Brain microvascular endothelial cell (primary cell): ENCODE measurements at regions not wholly inside any gene's neighbourhood (a gene's known extent, or its start where the extent isn't known, plus 50 kb on each side); places are given as distances from the start of the nearest gene placed in this dataset.

ENCODE experiments used
- DNase-seq: peaks from one replicate; pipeline ENCODE4 v3.0.0-alpha.2; 2020
- H3K27ac ChIP-seq: fragments of 250-450 bp; sonication (Bioruptor Pico); 2 replicates; pipeline ENCODE4 v1.5.1; 2020; ENCODE audit warnings: mild to moderate bottlenecking, moderate library complexity
- H3K27me3 ChIP-seq: fragments of 250-450 bp; sonication (Bioruptor Pico); replicated peaks from 2 replicates; pipeline ENCODE4 v1.5.1; 2020; ENCODE audit warnings: mild to moderate bottlenecking
- H3K36me3 ChIP-seq: fragments of 250-450 bp; sonication (Bioruptor Pico); replicated peaks from 2 replicates; pipeline ENCODE4 v1.5.1; 2020; ENCODE audit warnings: mild to moderate bottlenecking
- H3K4me3 ChIP-seq: 2 replicates; pipeline ENCODE4 v1.5.1; 2011; ENCODE audit warnings: low read depth, mild to moderate bottlenecking, control low read depth, low read length, moderate library complexity
- in situ Hi-C: cut with HindIII; loops from 2 replicates; pipeline ENCODE4 v1.10.0; 2017; ENCODE audit warnings: low sequenced_read_pairs, low pct_ligation_motif_present
- TF ChIP-seq, protein P1 (sequence below): IDR thresholded peaks from 2 replicates; pipeline ENCODE4 v1.5.1; 2011; ENCODE audit warnings: low read depth, mild to moderate bottlenecking, moderate library complexity, low read length, control low read depth, inconsistent platforms; ENCODE audit errors: missing control alignments

DNA sequence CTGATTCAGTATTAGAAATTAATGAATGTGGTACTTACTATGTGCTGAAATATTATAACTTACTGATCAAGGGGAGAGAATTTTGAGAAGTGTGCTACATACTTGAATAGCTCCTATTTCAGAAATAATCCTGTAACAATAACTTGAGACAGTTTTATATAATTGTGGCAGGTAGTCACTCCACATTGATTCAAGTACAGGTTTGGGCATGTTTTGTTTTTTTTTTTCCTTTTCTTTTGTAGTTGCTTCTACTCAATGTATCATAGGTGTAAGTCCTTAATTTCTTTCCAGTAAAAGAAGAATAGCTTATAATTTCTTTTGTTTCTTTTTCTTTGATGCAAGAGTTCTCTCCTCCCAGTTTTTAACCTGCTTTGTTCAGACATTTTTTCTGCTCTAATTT lies 86.1 kb upstream of the ADGRL2 start:
- H3K27ac ChIP-seq = no peak overlapping the region
- in situ Hi-C loops = no loop called here

DNA sequence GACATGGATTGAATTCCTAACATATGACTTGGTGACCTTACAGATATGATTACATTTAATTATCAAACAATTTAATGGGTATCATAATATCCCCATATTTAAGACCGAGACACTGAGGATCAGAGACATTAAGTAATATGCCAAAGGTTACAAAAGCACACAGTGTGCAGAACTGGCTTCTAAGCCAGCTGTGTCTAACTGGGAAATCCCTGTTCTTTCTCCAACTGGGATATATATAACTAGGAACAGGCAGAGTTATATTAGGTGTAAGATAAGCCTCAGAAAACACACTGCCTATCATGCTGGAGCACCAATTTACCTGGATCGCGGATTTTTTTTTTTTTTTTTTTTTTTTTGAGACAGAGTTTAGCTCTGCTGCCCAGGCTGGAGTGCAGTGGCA lies 88.3 kb upstream of the ADGRL2 start:
- Histone ChIP-seq H3K27ac (no peak overlapping the region), H3K27me3 (no peaks in the 10 kb centered on the region), H3K36me3 (no peaks in the 10 kb centered on the region), H3K4me3 (no peak overlapping the region)
- DNase-seq = no peak
- in situ Hi-C loops = no loop called here
- TF ChIP-seq, protein P1, sequence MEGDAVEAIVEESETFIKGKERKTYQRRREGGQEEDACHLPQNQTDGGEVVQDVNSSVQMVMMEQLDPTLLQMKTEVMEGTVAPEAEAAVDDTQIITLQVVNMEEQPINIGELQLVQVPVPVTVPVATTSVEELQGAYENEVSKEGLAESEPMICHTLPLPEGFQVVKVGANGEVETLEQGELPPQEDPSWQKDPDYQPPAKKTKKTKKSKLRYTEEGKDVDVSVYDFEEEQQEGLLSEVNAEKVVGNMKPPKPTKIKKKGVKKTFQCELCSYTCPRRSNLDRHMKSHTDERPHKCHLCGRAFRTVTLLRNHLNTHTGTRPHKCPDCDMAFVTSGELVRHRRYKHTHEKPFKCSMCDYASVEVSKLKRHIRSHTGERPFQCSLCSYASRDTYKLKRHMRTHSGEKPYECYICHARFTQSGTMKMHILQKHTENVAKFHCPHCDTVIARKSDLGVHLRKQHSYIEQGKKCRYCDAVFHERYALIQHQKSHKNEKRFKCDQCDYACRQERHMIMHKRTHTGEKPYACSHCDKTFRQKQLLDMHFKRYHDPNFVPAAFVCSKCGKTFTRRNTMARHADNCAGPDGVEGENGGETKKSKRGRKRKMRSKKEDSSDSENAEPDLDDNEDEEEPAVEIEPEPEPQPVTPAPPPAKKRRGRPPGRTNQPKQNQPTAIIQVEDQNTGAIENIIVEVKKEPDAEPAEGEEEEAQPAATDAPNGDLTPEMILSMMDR = no peak

More for the DNA sequence above, 86.1 kb upstream of the ADGRL2 start:
- H3K4me3 ChIP-seq = no peak overlapping the region
- no peak for DNase-seq
- no peaks in the 10 kb centered on the region for H3K36me3 ChIP-seq
- no peaks in the 10 kb centered on the region for H3K27me3 ChIP-seq
- TF ChIP-seq, protein P1 = no peak

DNA sequence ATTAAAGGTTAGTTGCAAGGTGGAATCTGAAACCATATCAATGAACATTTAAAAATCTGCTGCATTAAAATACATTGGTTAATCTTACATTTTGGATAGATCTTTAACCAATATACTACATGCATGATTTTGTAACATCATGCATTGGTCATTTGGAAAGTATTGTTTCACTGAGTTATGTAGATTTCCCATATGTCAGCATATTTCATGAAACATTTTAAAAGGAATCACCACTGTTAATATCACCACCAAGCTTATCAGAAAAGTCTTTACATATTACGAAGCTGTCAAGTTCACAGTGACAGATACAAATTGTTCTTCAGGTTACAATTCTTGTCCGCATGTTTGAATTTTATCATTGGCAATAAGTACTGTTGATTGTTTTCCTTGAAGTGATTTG lies 89.9 kb upstream of the ADGRL2 start:
- TF ChIP-seq, protein P1 = no peak
- no peaks in the 10 kb centered on the region for H3K27me3 ChIP-seq
- H3K36me3 ChIP-seq = no peaks in the 10 kb centered on the region
- in situ Hi-C loops = no loop called here
- no peak overlapping the region for H3K27ac ChIP-seq
- no peak for DNase-seq
- H3K4me3 ChIP-seq = no peak overlapping the region

DNA sequence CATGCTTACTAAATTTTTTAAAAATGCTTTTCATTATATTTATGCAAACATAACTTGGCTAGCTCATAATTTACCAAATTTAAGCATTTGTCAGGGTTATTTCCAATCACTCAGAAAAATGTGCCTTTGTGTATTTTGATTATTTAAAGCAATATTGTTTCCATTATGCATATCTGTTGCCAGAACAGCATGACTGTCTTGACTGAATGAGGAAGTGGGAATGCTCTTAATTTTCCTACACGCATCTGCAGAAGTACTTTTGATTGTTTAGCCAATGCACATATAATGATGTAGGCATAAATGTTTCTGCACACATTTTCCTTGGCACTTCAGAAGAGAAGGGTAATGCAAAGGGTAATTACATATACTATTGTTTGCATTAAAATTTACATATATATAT lies 92.5 kb upstream of the ADGRL2 start:
- in situ Hi-C loops = no loop called here
- Histone ChIP-seq H3K4me3 (no peak overlapping the region), H3K27me3 (no peaks in the 10 kb centered on the region), H3K27ac (no peak overlapping the region), H3K36me3 (no peaks in the 10 kb centered on the region)
- TF ChIP-seq, protein P1 = no peak
- DNase-seq = no peak

DNA sequence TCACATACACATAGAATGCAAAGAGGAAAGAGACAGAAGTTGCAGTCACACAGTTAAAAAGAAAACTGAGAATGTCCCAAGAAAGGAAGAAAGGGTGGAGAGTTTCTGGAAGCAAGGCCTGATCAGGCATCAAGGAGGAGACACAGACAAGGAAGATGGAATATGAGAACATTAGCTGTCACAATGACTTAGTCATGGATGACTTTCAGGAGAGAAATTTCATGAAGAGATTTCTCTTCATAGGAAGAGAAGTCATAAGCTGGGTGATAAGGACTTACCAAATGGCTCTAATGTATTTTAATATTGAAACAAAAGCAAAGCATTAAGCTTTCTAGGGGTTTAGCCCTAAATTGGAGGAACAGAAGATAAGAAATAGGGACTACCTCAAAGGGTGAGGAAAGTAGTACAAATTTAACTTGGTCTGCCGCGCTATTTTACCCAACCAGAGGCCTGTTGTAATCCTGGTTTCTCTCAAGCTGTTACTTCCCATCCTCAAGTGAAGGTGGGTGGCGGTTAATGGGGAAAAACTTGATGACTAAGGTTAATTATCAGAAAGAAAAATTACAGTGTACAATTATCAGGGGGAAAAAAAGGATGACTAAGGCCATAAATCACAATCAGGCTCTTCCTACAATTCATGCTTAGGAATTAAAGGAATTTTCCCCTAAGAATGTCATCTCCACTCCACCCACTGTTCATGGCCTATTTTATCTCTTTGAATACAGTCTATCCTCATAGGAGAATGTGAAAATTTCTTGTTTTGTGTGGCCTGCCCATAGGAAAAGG lies 93.9 kb upstream of the ADGRL2 start:
- H3K4me3 ChIP-seq = no peak overlapping the region
- in situ Hi-C loops = no loop called here
- DNase-seq = peak; percentile 21
- H3K36me3 ChIP-seq = no peaks in the 10 kb centered on the region
- TF ChIP-seq, protein P1 = no peak
- H3K27me3 ChIP-seq = no peaks in the 10 kb centered on the region
- H3K27ac ChIP-seq = peak overlapping the region; percentile 75

DNA sequence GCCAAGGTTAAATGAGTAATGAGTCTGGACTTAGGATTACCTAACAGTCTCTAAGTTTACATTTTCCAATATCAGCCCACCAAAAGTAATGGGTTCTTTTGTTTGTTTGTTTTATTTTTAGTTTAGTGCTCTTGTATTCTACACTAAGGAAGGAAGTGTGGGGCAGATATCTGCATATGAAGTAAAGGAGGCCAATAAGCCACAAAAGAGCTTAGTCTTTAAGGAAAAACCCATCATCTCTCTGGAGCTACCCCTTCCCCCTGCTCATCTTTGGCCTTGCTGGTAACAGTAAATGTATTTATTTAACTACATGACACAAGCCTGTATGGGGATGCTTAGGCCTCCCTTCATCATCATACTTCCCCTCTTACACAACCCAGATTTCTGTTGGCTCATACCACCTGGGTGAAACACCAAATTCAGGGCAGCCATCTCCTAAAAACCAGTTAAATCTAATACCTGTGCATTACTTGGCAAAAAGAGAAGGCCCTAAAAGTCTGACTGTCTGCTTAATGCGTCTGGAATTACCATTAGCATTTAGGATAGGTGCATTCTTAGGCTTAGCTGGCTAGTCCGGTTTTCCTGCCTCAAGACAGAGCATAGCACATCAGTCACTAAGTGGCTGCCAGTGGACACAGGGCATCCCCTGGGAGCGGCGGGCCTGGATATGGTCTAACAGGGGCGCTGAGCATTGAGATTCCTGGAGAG lies 96.8 kb upstream of the ADGRL2 start:
- TF ChIP-seq, protein P1 = no peak
- in situ Hi-C loops = no loop called here
- no peak overlapping the region for H3K4me3 ChIP-seq
- no peaks in the 10 kb centered on the region for H3K27me3 ChIP-seq
- peak; percentile 45 for DNase-seq
- H3K27ac ChIP-seq = peak overlapping the region; percentile 100
- no peaks in the 10 kb centered on the region for H3K36me3 ChIP-seq
